Activated T-helper 17 cell treated with anti-CD3 and anti-CD28 coated beads, Interleukin-2, amount 50 U/mL, for 72 hours (primary cell): ENCODE measurements at regions not wholly inside any gene's neighbourhood (a gene's known extent, or its start where the extent isn't known, plus 50 kb on each side); places are given as distances from the start of the nearest gene placed in this dataset.
"Not testable (repeated sequence)": the region's sequence is repeated elsewhere in the genome, so short reads cannot be mapped to it uniquely, and the experiment has no call there.

Experiments used
- ATAC-seq: fragments of 150-1000 bp; cut with Tn5 transposase; replicated peaks from 2 replicates; pipeline ENCODE4 v1.10.0; 2021; ENCODE audit warnings: mild to moderate bottlenecking, moderate library complexity
- H3K27ac Mint-ChIP-seq: one replicate; pipeline ENCODE4 v1.8.0; 2022; ENCODE audit warnings: mixed read lengths
- H3K27me3 Mint-ChIP-seq: one replicate; pipeline ENCODE4 v1.8.0; 2022; ENCODE audit warnings: mixed read lengths
- H3K36me3 Mint-ChIP-seq: one replicate; pipeline ENCODE4 v1.8.0; 2022; ENCODE audit warnings: low read depth, mild to moderate bottlenecking, mixed read lengths
- H3K4me1 Mint-ChIP-seq: one replicate; pipeline ENCODE4 v1.8.0; 2022; ENCODE audit warnings: mixed read lengths
- H3K4me3 Mint-ChIP-seq: one replicate; pipeline ENCODE4 v1.8.0; 2022; ENCODE audit warnings: mild to moderate bottlenecking, mixed read lengths
- H3K9me3 Mint-ChIP-seq: one replicate; pipeline ENCODE4 v1.8.0; 2022; ENCODE audit warnings: mixed read lengths

GRCh38 chr3:13998831-13999230 is 119.0 kb upstream of the WNT7A start:
- H3K27me3 Mint-ChIP-seq: peaks cover 21% of the 10 kb centered on the region
- no peaks in the 10 kb centered on the region for H3K36me3 Mint-ChIP-seq
- no peak for ATAC-seq
- H3K27ac Mint-ChIP-seq: no peak overlapping the region
- no peaks in the 10 kb centered on the region for H3K4me1 Mint-ChIP-seq
- H3K9me3 Mint-ChIP-seq: peaks cover 3% of the 10 kb centered on the region
- no peak overlapping the region for H3K4me3 Mint-ChIP-seq

GRCh38 chr3:13995216-13995615 is 115.3 kb upstream of the WNT7A start:
- ATAC-seq, H3K4me3 Mint-ChIP-seq, H3K36me3 Mint-ChIP-seq, H3K27ac Mint-ChIP-seq, H3K4me1 Mint-ChIP-seq, H3K9me3 Mint-ChIP-seq: not testable (repeated sequence)
- H3K27me3 Mint-ChIP-seq: peaks cover 15% of the 10 kb centered on the region

GRCh38 chr3:13988925-13989324 is 109.1 kb upstream of the WNT7A start:
- H3K9me3 Mint-ChIP-seq, H3K4me3 Mint-ChIP-seq, H3K27ac Mint-ChIP-seq, ATAC-seq, H3K4me1 Mint-ChIP-seq, H3K36me3 Mint-ChIP-seq: not testable (repeated sequence)
- H3K27me3 Mint-ChIP-seq: peaks cover 15% of the 10 kb centered on the region

- Mint-ChIP-seq H3K36me3 (no peaks in the 10 kb centered on the region), H3K27ac (no peak overlapping the region)
- no peak for ATAC-seq
These were observed 96.6 kb upstream of the WNT7A start for GRCh38 chr3:13976469-13976868.

GRCh38 chr3:13975686-13976085 is 95.8 kb upstream of the WNT7A start:
- Mint-ChIP-seq H3K4me1 (no peaks in the 10 kb centered on the region), H3K4me3 (no peak overlapping the region), H3K27ac (no peak overlapping the region), H3K27me3 (peaks cover 11% of the 10 kb centered on the region), H3K36me3 (no peaks in the 10 kb centered on the region), H3K9me3 (peaks cover 31% of the 10 kb centered on the region)
- no peak for ATAC-seq

More at GRCh38 chr3:13976469-13976868, 96.6 kb upstream of the WNT7A start:
- Mint-ChIP-seq H3K9me3 (peaks cover 24% of the 10 kb centered on the region), H3K4me1 (no peaks in the 10 kb centered on the region), H3K4me3 (no peak overlapping the region), H3K27me3 (peaks cover 5% of the 10 kb centered on the region)

- Mint-ChIP-seq H3K4me1 (no peaks in the 10 kb centered on the region), H3K9me3 (peaks cover 31% of the 10 kb centered on the region), H3K36me3 (no peaks in the 10 kb centered on the region), H3K27ac (no peak overlapping the region), H3K4me3 (no peak overlapping the region), H3K27me3 (peaks cover 18% of the 10 kb centered on the region)
- peak; percentile 35 for ATAC-seq
These were observed 93.0 kb upstream of the WNT7A start for GRCh38 chr3:13972679-13973379.

GRCh38 chr3:13966302-13966701 is 86.4 kb upstream of the WNT7A start:
- H3K27me3 Mint-ChIP-seq: peaks cover 46% of the 10 kb centered on the region
- no peaks in the 10 kb centered on the region for H3K4me1 Mint-ChIP-seq
- peaks cover 6% of the 10 kb centered on the region for H3K9me3 Mint-ChIP-seq
- ATAC-seq: no peak
- no peak overlapping the region for H3K27ac Mint-ChIP-seq
- no peak overlapping the region for H3K4me3 Mint-ChIP-seq
- H3K36me3 Mint-ChIP-seq: no peaks in the 10 kb centered on the region

GRCh38 chr3:13963137-13963886 is 83.4 kb upstream of the WNT7A start:
- Mint-ChIP-seq H3K9me3 (peaks cover 4% of the 10 kb centered on the region), H3K27me3 (peaks cover 40% of the 10 kb centered on the region), H3K4me1 (no peaks in the 10 kb centered on the region), H3K27ac (no peak overlapping the region), H3K36me3 (no peaks in the 10 kb centered on the region), H3K4me3 (no peak overlapping the region)
- ATAC-seq: peak; percentile 47

GRCh38 chr3:13954741-13955483 is 75.0 kb upstream of the WNT7A start:
- H3K4me1 Mint-ChIP-seq: no peaks in the 10 kb centered on the region
- no peak for ATAC-seq
- no peak overlapping the region for H3K27ac Mint-ChIP-seq
- H3K9me3 Mint-ChIP-seq: peaks cover under 1% of the 10 kb centered on the region
- H3K36me3 Mint-ChIP-seq: no peaks in the 10 kb centered on the region
- no peak overlapping the region for H3K4me3 Mint-ChIP-seq
- H3K27me3 Mint-ChIP-seq: peaks cover 13% of the 10 kb centered on the region

- ATAC-seq: no peak
- Mint-ChIP-seq H3K27ac (no peak overlapping the region), H3K27me3 (peaks cover 13% of the 10 kb centered on the region), H3K36me3 (no peaks in the 10 kb centered on the region), H3K9me3 (no peaks in the 10 kb centered on the region), H3K4me3 (no peak overlapping the region), H3K4me1 (no peaks in the 10 kb centered on the region)
These were observed 74.4 kb upstream of the WNT7A start for GRCh38 chr3:13954266-13954665.

GRCh38 chr3:13951184-13951583 is 71.3 kb upstream of the WNT7A start:
- ATAC-seq: no peak
- H3K4me1 Mint-ChIP-seq: no peaks in the 10 kb centered on the region

GRCh38 chr3:13950042-13950441 is 70.2 kb upstream of the WNT7A start:
- Mint-ChIP-seq H3K9me3 (peaks cover 9% of the 10 kb centered on the region), H3K4me1 (no peaks in the 10 kb centered on the region), H3K4me3 (no peak overlapping the region), H3K27me3 (peaks cover 32% of the 10 kb centered on the region), H3K36me3 (no peaks in the 10 kb centered on the region), H3K27ac (no peak overlapping the region)
- no peak for ATAC-seq

More at GRCh38 chr3:13951184-13951583, 71.3 kb upstream of the WNT7A start:
- no peak overlapping the region for H3K4me3 Mint-ChIP-seq
- no peak overlapping the region for H3K27ac Mint-ChIP-seq
- peaks cover 26% of the 10 kb centered on the region for H3K27me3 Mint-ChIP-seq
- H3K9me3 Mint-ChIP-seq: peaks cover 7% of the 10 kb centered on the region
- no peaks in the 10 kb centered on the region for H3K36me3 Mint-ChIP-seq

GRCh38 chr3:13947912-13948311 is 68.0 kb upstream of the WNT7A start:
- no peak for ATAC-seq
- no peaks in the 10 kb centered on the region for H3K4me1 Mint-ChIP-seq
- H3K27me3 Mint-ChIP-seq: peaks cover 30% of the 10 kb centered on the region
- H3K9me3 Mint-ChIP-seq: peaks cover 15% of the 10 kb centered on the region
- no peaks in the 10 kb centered on the region for H3K36me3 Mint-ChIP-seq
- no peak overlapping the region for H3K4me3 Mint-ChIP-seq
- H3K27ac Mint-ChIP-seq: no peak overlapping the region

GRCh38 chr3:13939206-13939605 is 59.3 kb upstream of the WNT7A start:
- no peak for ATAC-seq
- Mint-ChIP-seq H3K27ac (no peak overlapping the region), H3K4me3 (no peak overlapping the region), H3K9me3 (peaks cover 4% of the 10 kb centered on the region), H3K27me3 (peaks cover 14% of the 10 kb centered on the region), H3K36me3 (no peaks in the 10 kb centered on the region), H3K4me1 (no peaks in the 10 kb centered on the region)

- H3K4me1 Mint-ChIP-seq: no peaks in the 10 kb centered on the region
- no peak for ATAC-seq
- peaks cover 18% of the 10 kb centered on the region for H3K27me3 Mint-ChIP-seq
- no peak overlapping the region for H3K4me3 Mint-ChIP-seq
- no peaks in the 10 kb centered on the region for H3K9me3 Mint-ChIP-seq
- no peak overlapping the region for H3K27ac Mint-ChIP-seq
- H3K36me3 Mint-ChIP-seq: no peaks in the 10 kb centered on the region
These were observed 57.3 kb upstream of the WNT7A start for GRCh38 chr3:13937131-13937530.
